Type B pancreatic cell (in vitro differentiated cells): ENCODE measurements at regions not wholly inside any gene's neighbourhood (a gene's known extent, or its start where the extent isn't known, plus 50 kb on each side); places are given as distances from the start of the nearest gene placed in this dataset.

ENCODE experiments used
- DNase-seq: peaks from one replicate; pipeline ENCODE4 v3.0.0; 2021; ENCODE audit warnings: mixed read lengths; ENCODE audit not compliant: unreplicated experiment; ENCODE audit errors: extremely low spot score
- H3K27ac Mint-ChIP-seq: 2 replicates; pipeline ENCODE4 v1.8.0; 2021; ENCODE audit warnings: mild to moderate bottlenecking, mixed read lengths
- H3K27me3 Mint-ChIP-seq: 2 replicates; pipeline ENCODE4 v1.8.0; 2021; ENCODE audit warnings: mixed read lengths
- H3K36me3 Mint-ChIP-seq: 2 replicates; pipeline ENCODE4 v1.8.0; 2021; ENCODE audit warnings: mixed read lengths
- H3K4me1 Mint-ChIP-seq: one replicate; pipeline ENCODE4 v1.8.0; 2021; ENCODE audit warnings: mixed read lengths; ENCODE audit not compliant: unreplicated experiment
- H3K4me3 Mint-ChIP-seq: 2 replicates; pipeline ENCODE4 v1.8.0; 2021; ENCODE audit warnings: mild to moderate bottlenecking, mixed read lengths
- H3K9me3 Mint-ChIP-seq: 2 replicates; pipeline ENCODE4 v1.8.0; 2021; ENCODE audit warnings: mixed read lengths
- TF ChIP-seq, protein P1 (sequence below): fragments of 200-600 bp; sonication (generic); conservative IDR thresholded peaks from 2 replicates; pipeline ENCODE4 v1.5.0; 2021; ENCODE audit warnings: antibody characterized with exemption, mild to moderate bottlenecking

DNA sequence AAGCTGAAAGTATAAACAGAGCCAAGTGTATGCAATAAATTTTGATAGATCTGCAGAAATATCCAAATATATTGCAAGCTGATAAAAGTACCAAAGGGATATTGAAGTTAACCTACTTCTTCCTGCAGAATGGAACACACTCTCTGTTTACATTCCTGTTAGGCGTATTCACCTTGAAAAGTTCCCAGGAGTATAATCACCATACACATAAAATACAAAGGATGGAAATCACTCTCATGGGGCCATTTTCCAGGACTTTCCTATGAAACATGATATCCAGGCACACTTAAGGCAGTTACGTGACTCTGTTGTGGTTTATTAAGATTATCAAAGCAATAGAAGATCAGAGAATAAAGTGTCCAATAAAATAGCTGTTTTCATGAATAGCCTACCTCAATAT is 1142.3 kb downstream of the NLGN4X start:
- Mint-ChIP-seq H3K36me3 (no peaks in the 10 kb centered on the region), H3K4me3 (no peak overlapping the region), H3K27ac (no peak overlapping the region), H3K27me3 (no peaks in the 10 kb centered on the region), H3K4me1 (peaks cover 5% of the 10 kb centered on the region), H3K9me3 (no peaks in the 10 kb centered on the region)
- TF ChIP-seq, protein P1, sequence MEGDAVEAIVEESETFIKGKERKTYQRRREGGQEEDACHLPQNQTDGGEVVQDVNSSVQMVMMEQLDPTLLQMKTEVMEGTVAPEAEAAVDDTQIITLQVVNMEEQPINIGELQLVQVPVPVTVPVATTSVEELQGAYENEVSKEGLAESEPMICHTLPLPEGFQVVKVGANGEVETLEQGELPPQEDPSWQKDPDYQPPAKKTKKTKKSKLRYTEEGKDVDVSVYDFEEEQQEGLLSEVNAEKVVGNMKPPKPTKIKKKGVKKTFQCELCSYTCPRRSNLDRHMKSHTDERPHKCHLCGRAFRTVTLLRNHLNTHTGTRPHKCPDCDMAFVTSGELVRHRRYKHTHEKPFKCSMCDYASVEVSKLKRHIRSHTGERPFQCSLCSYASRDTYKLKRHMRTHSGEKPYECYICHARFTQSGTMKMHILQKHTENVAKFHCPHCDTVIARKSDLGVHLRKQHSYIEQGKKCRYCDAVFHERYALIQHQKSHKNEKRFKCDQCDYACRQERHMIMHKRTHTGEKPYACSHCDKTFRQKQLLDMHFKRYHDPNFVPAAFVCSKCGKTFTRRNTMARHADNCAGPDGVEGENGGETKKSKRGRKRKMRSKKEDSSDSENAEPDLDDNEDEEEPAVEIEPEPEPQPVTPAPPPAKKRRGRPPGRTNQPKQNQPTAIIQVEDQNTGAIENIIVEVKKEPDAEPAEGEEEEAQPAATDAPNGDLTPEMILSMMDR = no peak
- DNase-seq = no peak

- Mint-ChIP-seq H3K9me3 (peaks cover 4% of the 10 kb centered on the region), H3K27ac (no peak overlapping the region), H3K36me3 (no peaks in the 10 kb centered on the region), H3K4me1 (peaks cover 5% of the 10 kb centered on the region), H3K27me3 (no peaks in the 10 kb centered on the region), H3K4me3 (no peak overlapping the region)
- TF ChIP-seq, protein P1 = no peak
- DNase-seq = no peak
These were observed 1144.4 kb downstream of the NLGN4X start for GRCh38 chrX:5084279-5084678.

DNA sequence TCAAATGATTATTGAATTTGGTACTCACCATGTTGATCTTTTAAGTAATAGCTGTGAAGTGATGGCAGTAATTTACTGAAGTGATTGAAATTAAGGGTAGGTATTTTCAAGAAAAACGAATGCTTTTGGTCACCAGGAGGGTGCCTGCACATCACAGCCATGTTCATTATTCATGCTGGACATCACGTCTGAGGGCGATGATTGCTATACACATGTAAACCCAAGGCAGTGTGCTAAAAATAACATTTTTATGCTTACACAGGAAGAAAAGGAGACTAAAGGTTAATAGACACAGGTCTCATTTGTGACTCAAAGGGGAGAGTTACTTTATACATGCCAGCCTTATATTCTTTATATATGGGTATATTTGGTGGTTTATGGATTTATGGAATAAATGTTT is 1146.0 kb downstream of the NLGN4X start:
- Mint-ChIP-seq H3K4me3 (no peak overlapping the region), H3K27ac (no peak overlapping the region), H3K9me3 (peaks cover 5% of the 10 kb centered on the region), H3K4me1 (peaks cover 5% of the 10 kb centered on the region), H3K27me3 (no peaks in the 10 kb centered on the region), H3K36me3 (no peaks in the 10 kb centered on the region)
- TF ChIP-seq, protein P1 = no peak
- DNase-seq = no peak

DNA sequence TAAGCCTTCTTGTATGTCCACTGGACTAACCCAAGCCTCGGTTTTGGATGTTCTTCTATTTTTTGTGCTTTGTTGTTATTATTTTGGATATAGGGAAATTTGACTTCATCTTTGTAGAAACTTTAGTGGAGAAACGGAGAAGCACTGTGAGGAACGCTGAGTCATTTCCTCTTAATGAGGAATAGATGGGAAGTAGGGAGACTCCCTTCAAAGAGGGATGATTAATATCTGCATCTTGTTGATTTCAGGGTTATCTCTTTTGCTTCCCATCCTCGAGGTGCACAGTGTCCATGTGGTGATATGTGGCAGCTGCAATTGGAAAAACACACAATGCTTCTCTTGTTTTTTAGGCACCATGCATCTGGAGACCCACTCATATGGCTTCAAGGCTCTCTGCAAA is 1147.9 kb downstream of the NLGN4X start:
- TF ChIP-seq, protein P1 = no peak
- DNase-seq = no peak

GRCh38 chrX:5068550-5068949 is 1160.1 kb downstream of the NLGN4X start:
- H3K36me3 Mint-ChIP-seq = no peaks in the 10 kb centered on the region
- no peaks in the 10 kb centered on the region for H3K9me3 Mint-ChIP-seq
- peaks cover 3% of the 10 kb centered on the region for H3K27me3 Mint-ChIP-seq
- TF ChIP-seq, protein P1 = no peak
- no peak overlapping the region for H3K4me3 Mint-ChIP-seq
- DNase-seq = no peak
- no peaks in the 10 kb centered on the region for H3K4me1 Mint-ChIP-seq
- H3K27ac Mint-ChIP-seq = no peak overlapping the region

More for the DNA sequence above, 1147.9 kb downstream of the NLGN4X start:
- H3K4me1 Mint-ChIP-seq = peaks cover 5% of the 10 kb centered on the region
- no peak overlapping the region for H3K4me3 Mint-ChIP-seq
- peaks cover 5% of the 10 kb centered on the region for H3K9me3 Mint-ChIP-seq
- no peaks in the 10 kb centered on the region for H3K27me3 Mint-ChIP-seq
- no peak overlapping the region for H3K27ac Mint-ChIP-seq
- H3K36me3 Mint-ChIP-seq = no peaks in the 10 kb centered on the region

- TF ChIP-seq, protein P1 = no peak
These were observed 1170.9 kb downstream of the NLGN4X start for GRCh38 chrX:5057786-5058185.

More at GRCh38 chrX:5057786-5058185, 1170.9 kb downstream of the NLGN4X start:
- H3K9me3 Mint-ChIP-seq = no peaks in the 10 kb centered on the region
- no peaks in the 10 kb centered on the region for H3K36me3 Mint-ChIP-seq
- DNase-seq = no peak
- H3K4me3 Mint-ChIP-seq = no peak overlapping the region
- no peak overlapping the region for H3K27ac Mint-ChIP-seq
- H3K27me3 Mint-ChIP-seq = peaks cover 7% of the 10 kb centered on the region
- no peaks in the 10 kb centered on the region for H3K4me1 Mint-ChIP-seq
